Gastroesophageal sphincter (tissue), 3 donors: ENCODE measurements at regions not wholly inside any gene's neighbourhood (a gene's known extent, or its start where the extent isn't known, plus 50 kb on each side); places are given as distances from the start of the nearest gene placed in this dataset.

ENCODE experiments used
- CTCF ChIP-seq, 4 experiments: fragments of 200-600 bp in 2 of 4; fragments of 450-650 bp in 2 of 4; sonication (generic) in 1 of 4; IDR thresholded peaks; one replicate each; pipeline ENCODE4 v1.5.1; 2017 to 2019; ENCODE audit warnings: antibody characterized with exemption in 4 of 4, mild to moderate bottlenecking in 2 of 4, moderate library complexity in 2 of 4
- EP300 ChIP-seq: sonication (generic); formaldehyde crosslinking; IDR thresholded peaks from one replicate; pipeline ENCODE4 v1.6.1; 2017; ENCODE audit warnings: antibody characterized with exemption, mild to moderate bottlenecking
- POLR2A ChIP-seq, 2 donors: fragments of 450-650 bp; IDR thresholded peaks; one replicate each; pipeline ENCODE4 v1.6.1; 2017; ENCODE audit warnings: antibody characterized with exemption in 2 of 2, mild to moderate bottlenecking in 2 of 2, moderate library complexity in 1 of 2

GRCh38 chr4:12446657-12447185 is 1018.0 kb upstream of the HS3ST1 start:
- TF ChIP-seq CTCF (IDR thresholded peaks at IDR 0.05) (no peak), EP300 (no peak), POLR2A (IDR thresholded peaks at IDR 0.05) (no peak)
